A673 (cell line): ENCODE measurements at regions not wholly inside any gene's neighbourhood (a gene's known extent, or its start where the extent isn't known, plus 50 kb on each side); places are given as distances from the start of the nearest gene placed in this dataset.

Experiments used
- BruUV-seq: library from RNA; stranded (reverse); fragments of 400-500 nt; replicated peaks from 2 replicates; lab custom pipeline; 2021; lab: Mats Ljungman, UMichigan
- CTCF ChIA-PET: fragments of 300-600 bp; sonication (Branson Sonifier 250); formaldehyde crosslinking; loops from one replicate; lab custom pipeline; 2022; ENCODE audit warnings: antibody characterized with exemption; lab: Charles Lee
- POLR2A ChIA-PET: fragments of 300-600 bp; sonication (Branson Sonifier 250); formaldehyde crosslinking; loops from one replicate; lab custom pipeline; 2022; ENCODE audit warnings: antibody characterized with exemption; ENCODE audit not compliant: low non-redundant PET; lab: Charles Lee
- DNase-seq: peaks from one replicate; pipeline ENCODE4 v3.0.0-alpha.2; 2015; ENCODE audit warnings: low spot score
- H3K27ac ChIP-seq: fragments of 200-600 bp; sonication (generic); 2 replicates; pipeline ENCODE4 v1.5.1; 2016; ENCODE audit warnings: mixed run types, low read depth, mild to moderate bottlenecking, mixed read lengths, antibody characterized with exemption, low read length; ENCODE audit not compliant: poor library complexity, severe bottlenecking
- H3K27me3 ChIP-seq: fragments of 200-600 bp; sonication (generic); replicated peaks from 2 replicates; pipeline ENCODE4 v1.6.1; 2017; ENCODE audit warnings: mixed run types, low read depth, mild to moderate bottlenecking, mixed read lengths, antibody characterized with exemption, low read length; ENCODE audit not compliant: insufficient read depth, poor library complexity
- H3K36me3 ChIP-seq: fragments of 200-600 bp; sonication (generic); 2 replicates; pipeline ENCODE4 v1.6.1; 2016; ENCODE audit warnings: mixed run types, mild to moderate bottlenecking, mixed read lengths, antibody characterized with exemption, low read length; ENCODE audit not compliant: insufficient read depth, poor library complexity, severe bottlenecking
- H3K4me1 ChIP-seq: fragments of 200-600 bp; sonication (generic); 2 replicates; pipeline ENCODE4 v1.6.1; 2017; ENCODE audit warnings: mixed run types, mild to moderate bottlenecking, mixed read lengths, antibody characterized with exemption, low read length; ENCODE audit not compliant: insufficient read depth, poor library complexity, severe bottlenecking
- H3K4me3 ChIP-seq: fragments of 200-600 bp; sonication (generic); 2 replicates; pipeline ENCODE4 v1.5.1; 2016; ENCODE audit warnings: low read depth, mixed run types, mild to moderate bottlenecking, mixed read lengths, low read length; ENCODE audit not compliant: poor library complexity, severe bottlenecking
- H3K9me3 ChIP-seq: fragments of 200-600 bp; sonication (generic); 2 replicates; pipeline ENCODE4 v1.6.1; 2016; ENCODE audit warnings: mixed run types, low read depth, mild to moderate bottlenecking, mixed read lengths, antibody characterized with exemption, low read length; ENCODE audit not compliant: poor library complexity, severe bottlenecking
- CTCF ChIP-seq: fragments of 300-800, 200-600 bp; sonication (generic); conservative IDR thresholded peaks from 2 replicates; pipeline ENCODE4 v1.5.1; 2017; ENCODE audit warnings: low read depth, mild to moderate bottlenecking, antibody characterized with exemption, low read length, moderate library complexity, mixed read lengths
- EZH2 ChIP-seq: fragments of 200-600 bp; sonication (generic); IDR thresholded peaks from 2 replicates; pipeline ENCODE4 v1.6.1; 2017; ENCODE audit warnings: borderline replicate concordance, low read depth, mild to moderate bottlenecking, mixed read lengths, antibody characterized with exemption, low read length; ENCODE audit not compliant: poor library complexity, severe bottlenecking
- intact Hi-C: fragments of 100-400 bp; cut with micrococcal nuclease; formaldehyde crosslinking; loops from one replicate; pipeline ENCODE4 v1.10.0; 2022; ENCODE audit not compliant: unreplicated experiment

GRCh38 chr5:12645582-12645981 lies 741.3 kb upstream of the CTNND2 start:
- ChIA-PET POLR2A (no interaction called here), CTCF (no interaction called here)
- BruUV-seq = no TSS peak
- intact Hi-C loops = no loop called here
- Histone ChIP-seq H3K4me3 (no peak overlapping the region), H3K9me3 (peaks cover 32% of the 10 kb centered on the region), H3K27ac (no peak overlapping the region), H3K27me3 (no peaks in the 10 kb centered on the region), H3K4me1 (no peaks in the 10 kb centered on the region), H3K36me3 (no peaks in the 10 kb centered on the region)
- no peak for DNase-seq
- no peak for TF ChIP-seq CTCF
- TF ChIP-seq EZH2 = no peak

- ChIA-PET CTCF (no interaction called here), POLR2A (no interaction called here)
- TF ChIP-seq CTCF = no peak
- no peak for TF ChIP-seq EZH2
- H3K4me1 ChIP-seq = no peaks in the 10 kb centered on the region
- H3K9me3 ChIP-seq = peaks cover 44% of the 10 kb centered on the region
- H3K27me3 ChIP-seq = no peaks in the 10 kb centered on the region
- no peak overlapping the region for H3K4me3 ChIP-seq
- H3K36me3 ChIP-seq = no peaks in the 10 kb centered on the region
- DNase-seq = no peak
- no TSS peak for BruUV-seq
- intact Hi-C loops = no loop called here
- H3K27ac ChIP-seq = no peak overlapping the region
Observed at GRCh38 chr5:12636209-12636608, 732.0 kb upstream of the CTNND2 start.

- H3K4me3 ChIP-seq = no peak overlapping the region
- POLR2A ChIA-PET = no interaction called here
- H3K27me3 ChIP-seq = no peaks in the 10 kb centered on the region
- TF ChIP-seq CTCF (no peak), EZH2 (no peak)
- intact Hi-C loops = no loop called here
- H3K4me1 ChIP-seq = no peaks in the 10 kb centered on the region
- CTCF ChIA-PET = no interaction called here
- peaks cover 44% of the 10 kb centered on the region for H3K9me3 ChIP-seq
- H3K27ac ChIP-seq = no peak overlapping the region
- DNase-seq = no peak
- no TSS peak for BruUV-seq
- H3K36me3 ChIP-seq = no peaks in the 10 kb centered on the region
Observed at GRCh38 chr5:12626556-12626955, 722.3 kb upstream of the CTNND2 start.
